Esophagus squamous epithelium (tissue), 5 donors: ENCODE measurements at regions not wholly inside any gene's neighbourhood (a gene's known extent, or its start where the extent isn't known, plus 50 kb on each side); places are given as distances from the start of the nearest gene placed in this dataset.
"Not testable (repeated sequence)": the region's sequence is repeated elsewhere in the genome, so short reads cannot be mapped to it uniquely, and the experiment has no call there.

Experiments
- DNase-seq: peaks from one replicate; lab custom pipeline; 2025; lab: John Stamatoyannopoulos, UW
- H3K27ac ChIP-seq, 4 donors: fragments of 200-600 bp; sonication (generic); one replicate each; pipeline ENCODE4 v1.5.1; 2016 to 2019; ENCODE audit warnings: mild to moderate bottlenecking in 1 of 4
- H3K27me3 ChIP-seq, 4 donors: fragments of 200-600 bp; sonication (generic); 1 replicate in 3 of 4; 2 replicates in 1 of 4; pipeline versions ENCODE4 v1.5.1 to v1.6.0; 2017 to 2021; ENCODE audit warnings: antibody characterized with exemption in 1 of 4
- H3K36me3 ChIP-seq, 3 donors: fragments of 200-600 bp; sonication (generic); one replicate each; pipeline ENCODE4 v1.5.1; 2016 to 2019
- H3K4me1 ChIP-seq, 3 donors: fragments of 200-600 bp; sonication (generic); one replicate each; pipeline ENCODE4 v1.5.1; 2017 to 2019
- H3K4me3 ChIP-seq, 4 donors: fragments of 200-600 bp; sonication (generic); 1 replicate in 3 of 4; 2 replicates in 1 of 4; pipeline ENCODE4 v1.5.1; 2016 to 2019; ENCODE audit warnings: mild to moderate bottlenecking in 2 of 4, moderate library complexity in 1 of 4
- H3K9me3 ChIP-seq, 3 donors: fragments of 200-600 bp; sonication (generic); one replicate each; pipeline ENCODE4 v1.5.1; 2016 to 2019
- CTCF ChIP-seq, 6 experiments: fragments of 450-650 bp in 4 of 6; fragments of 200-600 bp in 2 of 6; sonication (generic) in 2 of 6; IDR thresholded peaks; one replicate each; pipeline ENCODE4 v1.5.1; 2016 to 2019; ENCODE audit warnings: antibody characterized with exemption in 6 of 6, mild to moderate bottlenecking in 4 of 6, moderate library complexity in 4 of 6
- POLR2A ChIP-seq, 4 donors: fragments of 450-650 bp; IDR thresholded peaks; one replicate each; pipeline ENCODE4 v1.6.1; 2017; ENCODE audit warnings: antibody characterized with exemption in 4 of 4, mild to moderate bottlenecking in 4 of 4, moderate library complexity in 3 of 4
- WGBS, 2 donors: methylation state at CpG; one replicate each; pipeline ENCODE4 v1.1.5; 2018; 5-methylcytosine and 5-hydroxymethylcytosine counted together
- intact Hi-C: fragments of 100-400 bp; cut with DNase I; formaldehyde crosslinking; loops from one replicate; pipeline ENCODE4 v1.15.0; 2022
- donor health status: DM: yes; HTN: yes; CAD: no.

DNA sequence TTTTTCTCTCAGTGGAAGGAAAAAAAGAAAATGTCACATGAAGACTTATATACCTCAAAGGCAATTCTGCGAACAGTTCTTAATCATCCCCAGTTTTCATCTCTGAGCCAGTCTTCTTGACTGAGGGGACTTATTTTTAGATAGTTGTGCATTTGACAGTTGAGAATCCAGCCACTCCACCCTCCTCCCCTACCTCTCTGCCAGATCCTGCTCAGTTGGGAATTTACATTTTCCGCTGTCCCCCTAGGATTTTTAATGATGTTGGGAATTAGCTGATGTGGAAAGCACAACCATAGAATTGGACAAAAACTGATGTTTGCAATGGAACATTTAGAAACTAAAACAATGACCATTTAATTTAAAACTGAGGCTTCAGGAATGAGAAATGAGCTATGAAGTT lies 194.3 kb upstream of the PIK3R1 start:
- H3K4me1 ChIP-seq = no peaks in the 10 kb centered on the region
- 75 to 83% methylated on average over 2 of the region's 2 CpGs for WGBS, 2 donors
- no peak for DNase-seq
- H3K27me3 ChIP-seq = no peaks in the 10 kb centered on the region
- no peak overlapping the region for H3K27ac ChIP-seq
- no peaks in the 10 kb centered on the region for H3K36me3 ChIP-seq
- TF ChIP-seq CTCF (IDR thresholded peaks at IDR 0.05) (no peak), POLR2A (IDR thresholded peaks at IDR 0.05) (no peak)
- intact Hi-C loops = no loop called here
- no peak overlapping the region for H3K4me3 ChIP-seq
- no peaks in the 10 kb centered on the region for H3K9me3 ChIP-seq

DNA sequence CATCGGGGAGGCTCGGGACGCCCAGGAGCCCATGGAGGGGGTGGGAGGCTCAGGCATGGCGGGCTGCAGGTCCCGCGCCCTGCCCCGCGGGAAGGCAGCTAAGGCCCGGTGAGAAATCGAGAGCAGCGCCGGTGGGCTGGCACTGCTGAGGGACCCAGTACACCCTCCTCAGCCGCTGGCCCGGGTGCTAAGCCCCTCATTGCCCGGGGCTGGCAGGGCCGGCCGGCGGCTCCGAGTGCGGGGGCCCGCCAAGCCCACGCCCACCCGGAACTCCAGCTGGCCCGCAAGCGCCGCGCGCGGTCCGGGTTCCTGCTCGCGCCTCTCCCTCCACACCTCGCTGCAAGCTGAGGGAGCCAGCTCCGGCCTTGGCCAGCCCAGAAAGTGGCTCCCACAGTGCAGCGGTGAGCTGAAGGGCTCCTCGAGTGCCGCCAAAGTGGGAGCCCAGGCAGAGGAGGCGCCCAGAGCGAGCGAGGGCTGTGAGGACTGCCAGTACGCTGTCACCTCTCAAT lies 195.0 kb upstream of the PIK3R1 start:
- H3K27ac ChIP-seq, H3K4me1 ChIP-seq, H3K4me3 ChIP-seq, intact Hi-C loops, H3K9me3 ChIP-seq, H3K36me3 ChIP-seq, DNase-seq, H3K27me3 ChIP-seq: not testable (repeated sequence)
- WGBS, 2 donors = no CpG with 5 or more reads among the region's 41 CpGs

DNA sequence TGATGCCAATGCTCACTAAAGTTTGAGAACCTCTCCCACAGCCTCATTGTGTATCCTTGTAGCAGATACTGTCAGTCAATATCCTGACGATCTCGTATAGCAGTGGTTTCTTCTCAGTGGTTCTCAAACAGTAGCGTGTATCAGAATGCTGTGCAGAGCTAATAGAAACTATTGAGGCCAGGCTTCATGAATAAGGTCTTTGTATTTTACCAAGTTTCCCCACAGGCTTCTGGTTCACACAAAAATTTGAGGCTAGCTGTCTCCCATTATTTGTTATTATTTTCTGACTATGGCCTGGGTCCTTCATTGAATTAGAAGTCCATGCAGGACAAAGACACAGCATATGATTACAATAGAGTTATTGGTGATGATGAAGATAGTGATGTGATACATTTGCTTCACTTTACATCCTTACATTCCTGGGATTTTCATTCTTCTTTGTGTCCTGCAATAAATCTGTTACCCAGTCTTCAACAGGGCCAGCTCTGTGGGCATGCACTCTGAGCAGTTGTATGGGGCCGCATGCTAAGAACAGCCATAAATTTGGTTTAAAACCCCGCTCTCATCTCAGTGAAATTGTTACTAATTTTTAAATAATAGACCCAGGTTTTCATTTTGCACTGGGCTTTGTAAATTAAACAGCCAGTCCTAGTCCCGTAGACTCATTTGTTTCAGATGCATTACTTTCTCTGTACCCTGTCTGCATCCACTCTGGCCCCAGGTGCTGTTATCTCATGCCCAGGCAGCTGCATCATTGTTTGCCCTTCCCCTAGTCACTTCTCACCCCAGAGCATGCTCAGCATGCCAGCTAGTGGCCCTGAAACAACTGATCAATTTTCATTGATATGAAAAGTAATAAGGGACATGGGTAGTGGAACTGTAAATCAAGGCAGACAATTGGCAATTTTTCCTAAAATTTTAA lies 199.9 kb upstream of the PIK3R1 start:
- no peaks in the 10 kb centered on the region for H3K9me3 ChIP-seq
- DNase-seq = no peak
- no peak for TF ChIP-seq POLR2A (IDR thresholded peaks at IDR 0.05)
- no peak for TF ChIP-seq CTCF (IDR thresholded peaks at IDR 0.05)
- H3K27ac ChIP-seq = no peak overlapping the region
- no peaks in the 10 kb centered on the region for H3K4me1 ChIP-seq
- no peak overlapping the region for H3K4me3 ChIP-seq
- intact Hi-C loops = no loop called here
- H3K27me3 ChIP-seq = no peaks in the 10 kb centered on the region
- 76 to 89% methylated on average over 6 of the region's 6 CpGs for WGBS, 2 donors
- H3K36me3 ChIP-seq = no peaks in the 10 kb centered on the region

DNA sequence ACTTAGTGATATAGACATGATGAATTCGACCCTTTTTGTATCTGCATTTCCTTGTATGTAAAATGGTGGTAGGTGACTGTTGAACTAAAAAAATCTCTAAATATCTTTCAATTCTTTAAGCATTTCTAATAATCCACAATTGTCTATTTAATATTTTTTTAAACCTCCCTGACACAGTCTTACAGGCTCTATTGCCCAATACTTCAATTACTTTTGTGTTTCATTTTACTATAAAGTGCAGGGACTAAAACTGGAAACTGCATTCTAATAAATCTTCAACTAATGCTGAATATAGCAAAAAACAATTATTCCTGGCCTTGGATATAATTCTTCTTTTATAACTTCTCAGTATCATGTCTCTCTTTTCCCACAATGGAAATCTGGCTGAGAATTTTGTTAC lies 202.7 kb upstream of the PIK3R1 start:
- no peak for TF ChIP-seq POLR2A (IDR thresholded peaks at IDR 0.05)
- H3K4me1 ChIP-seq = no peaks in the 10 kb centered on the region

DNA sequence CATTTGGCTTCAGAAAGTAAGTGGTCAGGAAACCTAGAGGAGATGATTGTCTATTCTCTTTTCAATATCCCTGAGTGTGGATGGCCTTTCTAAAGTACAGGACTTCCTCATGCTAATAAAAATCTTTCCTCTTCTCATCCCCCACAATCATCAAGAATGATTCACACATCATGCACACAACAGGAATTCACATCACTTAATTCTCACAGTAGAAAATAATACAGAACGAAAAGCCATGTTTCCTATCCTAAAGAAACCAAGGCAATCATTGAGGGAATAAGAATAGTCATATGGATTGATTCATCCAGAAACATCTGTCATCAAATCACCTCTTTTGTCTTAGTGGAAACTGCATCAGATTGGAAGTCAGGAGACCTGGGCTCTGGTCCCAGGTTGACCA lies 203.1 kb upstream of the PIK3R1 start:
- intact Hi-C loops = no loop called here
- no peak for DNase-seq
- WGBS, 2 donors = 0 to 40% methylated on average over 1 of the region's 1 CpG
- no peak for TF ChIP-seq POLR2A (IDR thresholded peaks at IDR 0.05)
- no peak for TF ChIP-seq CTCF (IDR thresholded peaks at IDR 0.05)
- Histone ChIP-seq H3K4me1 (no peaks in the 10 kb centered on the region), H3K27ac (no peak overlapping the region), H3K4me3 (no peak overlapping the region), H3K36me3 (no peaks in the 10 kb centered on the region), H3K27me3 (no peaks in the 10 kb centered on the region), H3K9me3 (no peaks in the 10 kb centered on the region)

More for the DNA sequence above, 202.7 kb upstream of the PIK3R1 start:
- Histone ChIP-seq H3K9me3 (no peaks in the 10 kb centered on the region), H3K4me3 (no peak overlapping the region), H3K27ac (no peak overlapping the region), H3K36me3 (no peaks in the 10 kb centered on the region), H3K27me3 (no peaks in the 10 kb centered on the region)
- no peak for DNase-seq
- 75 to 78% methylated on average over 1 of the region's 1 CpG for WGBS, 2 donors
- intact Hi-C loops = no loop called here

GRCh38 chr5:68011801-68012200 lies 203.8 kb upstream of the PIK3R1 start:
- Histone ChIP-seq H3K27ac (no peak overlapping the region), H3K4me1 (no peaks in the 10 kb centered on the region), H3K4me3 (no peak overlapping the region), H3K9me3 (no peaks in the 10 kb centered on the region), H3K27me3 (no peaks in the 10 kb centered on the region), H3K36me3 (no peaks in the 10 kb centered on the region)
- intact Hi-C loops = no loop called here
- DNase-seq = no peak
- TF ChIP-seq POLR2A (IDR thresholded peaks at IDR 0.05) = no peak
- TF ChIP-seq CTCF (IDR thresholded peaks at IDR 0.05) = no peak
